Activated T-cell treated with anti-CD3 and anti-CD28 coated beads for 4 hours (primary cell): ENCODE measurements at regions not wholly inside any gene's neighbourhood (a gene's known extent, or its start where the extent isn't known, plus 50 kb on each side); places are given as distances from the start of the nearest gene placed in this dataset.

Source experiments
- DNase-seq: peaks from one replicate; pipeline ENCODE4 v3.0.0-alpha.2; 2020

DNA sequence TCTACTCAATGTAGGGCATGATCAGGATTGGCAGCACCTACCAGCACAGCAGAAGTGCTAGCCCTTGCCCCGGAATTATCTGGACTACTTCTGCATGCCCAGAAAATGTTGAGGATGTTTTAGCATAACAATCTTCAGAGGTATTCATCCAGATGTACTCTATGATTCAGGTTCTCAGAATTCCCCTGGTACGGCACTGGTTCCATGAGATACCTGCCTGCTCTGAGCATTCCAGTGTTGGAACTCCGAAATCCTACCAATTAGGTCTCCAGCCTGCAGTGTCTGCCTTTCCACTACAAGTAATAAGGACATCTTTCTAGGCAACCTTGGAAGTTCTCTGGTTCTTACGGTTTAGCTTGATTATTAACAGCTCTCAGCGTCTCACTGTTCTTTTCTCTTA, 554.5 kb downstream of the HACE1 start:
- no peak for DNase-seq

DNA sequence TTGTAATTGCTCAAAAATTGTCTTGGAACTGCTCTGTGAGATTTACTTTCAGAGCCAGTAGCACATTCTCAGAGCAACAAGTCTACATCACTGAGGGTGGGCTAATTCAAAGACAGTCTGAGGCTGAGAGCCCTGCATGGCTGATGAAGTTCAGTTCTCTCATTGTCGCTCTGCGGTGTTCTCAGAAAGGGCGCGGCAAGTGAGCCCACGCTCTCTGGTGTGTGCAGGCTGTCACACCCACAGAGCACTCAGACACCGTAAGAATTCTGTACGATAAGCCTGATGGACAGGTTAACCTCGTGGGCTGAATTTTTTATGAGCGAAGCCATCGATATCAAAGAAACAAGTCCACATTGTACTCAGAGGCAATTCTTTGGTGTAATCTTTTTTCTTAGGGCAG, 557.8 kb downstream of the HACE1 start:
- no peak for DNase-seq

DNA sequence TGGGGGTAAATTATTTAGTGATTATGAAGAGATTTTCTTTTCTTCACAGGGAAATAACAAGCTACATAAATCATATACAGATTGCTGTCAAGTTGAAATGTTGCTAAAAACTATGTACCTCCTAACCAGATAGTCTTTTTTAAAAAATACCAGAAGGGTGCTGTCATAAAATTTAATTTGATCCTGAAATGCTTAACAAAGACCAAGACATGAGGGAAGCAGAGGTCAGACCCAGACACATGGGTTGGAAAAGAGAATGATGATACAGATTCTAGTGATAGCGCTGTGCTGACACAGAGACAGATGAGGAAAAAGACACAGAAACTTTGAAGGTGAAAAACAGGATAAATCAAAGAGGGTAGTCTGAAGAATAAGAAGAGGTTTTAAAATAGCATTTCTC, 573.1 kb downstream of the HACE1 start:
- no peak for DNase-seq

DNA sequence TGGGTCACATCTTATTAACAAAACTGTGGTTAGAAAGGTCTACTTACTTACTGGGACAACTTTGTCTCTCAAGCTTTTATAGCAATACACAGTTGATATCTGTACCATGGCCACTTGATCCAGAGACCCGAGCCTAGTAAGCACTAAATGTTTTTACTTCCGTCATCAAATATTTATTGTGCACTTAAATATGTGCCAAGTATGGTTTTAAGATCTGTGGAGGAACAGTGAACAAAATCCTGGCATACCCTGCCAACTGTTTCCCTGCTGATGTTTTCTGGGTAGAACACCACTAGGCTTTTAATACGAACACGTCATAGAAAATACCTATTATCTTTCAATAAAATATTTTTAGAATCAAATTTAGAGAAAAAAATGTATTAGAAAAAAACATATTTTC, 574.8 kb downstream of the HACE1 start:
- no peak for DNase-seq

DNA sequence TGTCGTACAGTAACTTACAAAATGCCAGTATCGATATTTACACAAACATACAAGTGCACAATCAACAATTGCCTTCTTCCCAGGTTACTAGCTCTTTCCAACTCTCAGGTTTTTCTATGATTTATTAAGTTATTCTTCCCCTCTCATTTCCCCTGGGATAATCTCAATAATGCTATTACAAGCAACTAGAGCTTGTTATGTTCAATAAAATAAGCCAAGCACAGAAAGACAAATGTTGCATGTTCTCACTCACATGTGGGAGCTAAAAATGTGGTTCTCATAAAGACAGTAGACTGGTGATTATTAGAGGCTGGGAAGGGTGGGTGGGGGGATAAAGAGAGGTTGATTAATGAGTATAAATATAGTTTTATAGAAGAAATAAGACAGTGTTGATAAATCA, 577.1 kb downstream of the HACE1 start:
- no peak for DNase-seq

DNA sequence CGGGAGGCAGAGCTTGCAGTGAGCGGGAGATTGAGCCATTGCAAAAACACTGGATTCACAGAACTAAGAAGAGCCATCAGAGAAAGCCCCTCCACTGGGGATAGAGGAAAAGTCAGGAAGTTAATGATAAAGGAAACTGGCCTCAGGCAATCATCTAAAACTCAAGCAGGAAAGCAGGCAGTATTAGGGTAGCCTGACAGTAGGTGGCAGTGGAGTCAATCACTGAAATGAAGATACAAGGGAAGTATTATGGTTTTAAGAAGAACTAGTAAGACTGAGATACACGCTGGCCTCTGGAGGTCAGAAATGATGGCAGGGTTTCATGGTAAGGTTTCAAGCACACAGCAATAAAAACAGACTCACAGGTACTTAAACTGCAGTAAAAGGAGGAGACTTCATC, 578.3 kb downstream of the HACE1 start:
- DNase-seq: no peak

DNA sequence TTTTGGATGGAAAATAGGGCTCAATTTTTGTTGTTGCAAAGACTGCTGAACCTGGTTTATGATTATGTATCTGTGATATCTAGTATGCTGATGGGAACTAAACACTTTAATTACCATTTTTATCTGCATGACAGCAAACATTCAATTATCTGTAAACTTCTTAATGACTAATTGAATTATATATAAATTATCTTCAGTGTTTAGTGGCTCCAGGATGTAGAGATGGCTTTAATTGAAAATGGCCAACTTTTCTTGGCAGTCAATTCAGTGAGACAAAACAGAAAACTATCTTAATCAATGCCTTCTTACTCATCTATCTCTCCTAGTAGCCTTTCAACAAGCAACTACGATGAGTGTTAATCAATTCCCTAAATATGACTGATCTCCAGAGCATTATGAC, 591.3 kb downstream of the HACE1 start:
- no peak for DNase-seq

DNA sequence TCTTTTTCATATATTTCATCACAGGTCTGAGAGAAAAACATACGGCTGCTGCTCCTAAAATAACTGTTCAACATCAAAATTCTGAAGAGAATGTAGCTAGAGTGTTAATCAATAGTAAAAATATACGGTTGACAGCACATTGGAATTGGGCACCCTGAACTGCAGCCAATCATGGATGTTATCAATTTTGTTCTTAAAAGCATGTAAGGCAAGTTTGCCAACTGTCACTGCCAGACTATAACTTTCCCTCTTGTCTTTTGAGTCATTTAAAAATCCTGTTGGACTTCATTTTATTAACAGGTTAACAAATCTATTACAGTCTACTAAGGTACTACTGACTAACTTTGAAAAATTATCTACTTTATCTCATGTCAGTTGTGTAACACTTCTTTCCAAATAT, 592.8 kb downstream of the HACE1 start:
- DNase-seq: no peak

DNA sequence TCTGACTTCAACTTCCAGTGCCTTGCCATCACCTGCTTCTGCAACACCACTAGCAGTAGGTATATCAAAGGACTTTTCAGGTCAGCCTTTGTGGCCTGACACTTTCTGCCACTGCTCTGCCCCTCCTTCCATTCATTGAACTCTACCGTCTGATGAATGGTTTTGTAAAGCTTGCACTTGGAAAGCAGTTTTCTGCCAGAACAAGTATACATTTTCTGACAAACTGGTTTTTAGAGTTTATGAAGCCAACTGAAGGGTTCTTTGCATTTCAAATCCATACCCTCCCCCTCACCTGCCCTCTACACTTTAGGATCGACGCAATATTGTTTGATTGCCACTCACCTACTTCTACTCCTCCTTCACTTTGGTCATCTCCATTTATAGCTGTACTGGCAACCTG, 603.1 kb downstream of the HACE1 start:
- DNase-seq: no peak

DNA sequence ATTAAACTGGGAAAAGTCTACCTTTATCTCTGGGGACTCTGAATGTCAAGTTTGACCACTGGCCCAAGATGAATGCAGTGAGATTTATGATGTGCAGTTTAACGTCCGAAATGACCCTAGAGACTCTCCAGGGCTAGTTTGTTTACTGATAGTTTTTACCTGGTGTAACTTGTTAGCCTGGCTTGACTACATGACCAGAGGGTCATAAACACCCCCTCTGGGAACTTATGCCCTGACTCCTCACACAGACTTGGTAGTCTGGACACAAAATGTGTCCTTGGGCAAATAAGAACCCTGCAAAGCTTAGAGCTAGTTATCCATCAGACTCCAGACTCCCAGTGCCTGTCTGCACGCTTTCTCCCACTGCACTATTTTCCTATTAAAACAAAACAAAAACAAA, 606.5 kb downstream of the HACE1 start:
- no peak for DNase-seq

DNA sequence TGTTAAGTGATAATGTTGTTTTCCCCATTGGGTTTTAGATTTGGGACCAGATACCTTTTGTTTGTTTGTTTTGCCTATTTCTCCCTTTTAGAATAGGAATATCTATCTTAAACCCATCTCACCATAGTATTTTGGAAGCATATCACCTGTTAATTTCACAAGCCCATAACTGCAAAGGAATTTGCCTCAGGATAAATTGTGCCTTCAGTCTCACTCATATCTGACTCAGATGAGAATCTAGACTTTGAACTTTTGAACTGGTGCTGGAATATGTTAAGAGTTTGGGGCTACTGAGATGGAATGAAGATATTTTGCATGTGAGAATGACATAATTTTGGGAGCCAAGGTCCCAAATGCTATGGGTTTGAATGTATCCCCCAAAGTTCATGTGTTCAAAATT, 607.4 kb downstream of the HACE1 start:
- DNase-seq: no peak

DNA sequence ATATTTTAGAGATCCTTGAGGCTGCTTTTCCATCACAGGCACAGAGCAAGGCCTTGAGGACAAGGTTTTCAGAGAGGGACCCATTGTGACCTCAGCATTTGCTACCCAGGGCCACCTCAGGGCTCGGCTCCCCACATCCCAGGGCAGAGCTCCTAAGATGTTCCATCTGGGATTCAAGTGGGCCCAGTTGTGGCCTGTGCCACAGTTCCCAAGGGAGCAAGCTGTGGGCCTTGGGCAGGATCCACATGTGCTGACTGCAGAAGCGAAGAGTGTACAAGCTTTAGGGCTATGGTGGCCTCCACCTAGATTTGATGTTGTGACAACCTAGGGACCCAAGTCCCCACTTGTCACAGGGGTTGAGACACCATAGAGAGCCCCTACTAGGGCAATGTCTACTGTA, 608.1 kb downstream of the HACE1 start:
- no peak for DNase-seq

DNA sequence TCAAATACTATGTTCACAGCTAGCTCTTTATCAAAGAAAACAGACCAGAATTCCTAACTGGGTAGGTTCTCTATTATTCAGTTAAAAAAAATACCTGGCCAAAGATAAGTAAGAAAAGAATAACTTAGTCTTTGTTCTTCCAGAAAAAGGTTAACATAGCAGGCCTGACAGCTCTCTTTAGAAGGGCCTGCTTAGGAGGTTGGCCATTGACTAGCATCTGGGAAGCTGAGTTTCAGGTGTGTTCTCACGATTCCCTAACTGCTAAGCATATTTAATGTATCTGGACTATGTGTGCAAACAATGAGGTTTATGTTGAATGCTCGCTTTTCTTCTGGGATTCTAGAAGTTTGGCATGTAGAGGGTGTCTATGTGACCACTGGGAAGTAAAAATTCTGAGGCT, 618.9 kb downstream of the HACE1 start:
- DNase-seq: no peak

DNA sequence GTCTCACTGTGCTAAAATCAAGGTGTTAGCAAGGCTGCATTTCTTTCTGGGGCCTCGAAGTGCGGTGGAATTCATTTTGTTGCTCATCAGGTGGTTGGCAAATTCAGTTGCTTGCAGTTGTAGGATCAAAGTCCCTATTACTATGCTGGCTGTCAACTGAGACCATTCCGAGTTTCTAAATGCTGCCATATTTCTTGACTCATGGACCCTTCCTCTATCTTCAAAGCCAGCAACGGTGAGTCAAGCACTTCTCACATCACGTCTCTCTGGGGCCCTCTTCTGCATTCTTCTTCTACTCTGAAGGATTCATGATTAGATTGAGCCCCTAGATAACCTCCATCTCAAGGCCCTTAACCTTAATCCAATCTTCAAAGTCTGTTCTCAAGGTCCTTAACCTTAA, 619.7 kb downstream of the HACE1 start:
- no peak for DNase-seq

DNA sequence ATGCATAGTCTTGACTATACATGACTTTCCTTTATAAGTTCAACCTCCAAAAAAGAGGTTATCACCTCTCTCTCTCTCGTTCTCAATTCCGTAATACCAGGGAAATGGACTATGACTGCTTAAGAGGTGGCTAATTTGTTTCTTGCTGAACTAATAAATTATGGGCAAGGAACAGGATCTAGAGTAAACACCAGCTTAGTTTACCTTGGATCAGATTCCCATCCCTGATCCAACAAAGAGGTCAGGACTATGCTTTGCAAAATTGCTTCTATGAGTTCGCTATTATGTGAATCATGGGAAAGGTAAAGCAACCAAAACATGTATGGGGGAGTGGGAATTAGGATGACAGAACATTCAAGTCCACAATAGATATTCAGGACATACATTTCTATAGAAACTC, 630.7 kb downstream of the HACE1 start:
- no peak for DNase-seq

DNA sequence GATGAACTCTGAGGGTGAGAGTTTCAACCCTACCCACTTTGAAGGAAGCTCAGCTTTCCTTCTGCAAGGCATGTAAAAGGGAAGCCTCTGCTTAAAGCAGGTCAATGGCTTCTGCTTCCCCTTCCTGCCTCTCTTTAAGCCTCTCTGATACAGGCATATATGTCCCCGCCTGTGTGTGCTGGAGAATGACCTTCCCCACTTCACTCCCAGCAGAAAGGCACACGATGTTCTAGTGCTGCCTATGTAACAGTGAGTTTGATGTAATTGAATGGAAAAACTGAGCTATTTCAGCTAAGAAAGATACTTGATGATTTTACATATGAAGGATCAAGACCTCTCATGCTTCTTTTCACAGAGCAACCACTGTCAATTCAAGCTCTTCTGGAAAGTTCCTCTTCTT, 632.2 kb downstream of the HACE1 start:
- DNase-seq: no peak

DNA sequence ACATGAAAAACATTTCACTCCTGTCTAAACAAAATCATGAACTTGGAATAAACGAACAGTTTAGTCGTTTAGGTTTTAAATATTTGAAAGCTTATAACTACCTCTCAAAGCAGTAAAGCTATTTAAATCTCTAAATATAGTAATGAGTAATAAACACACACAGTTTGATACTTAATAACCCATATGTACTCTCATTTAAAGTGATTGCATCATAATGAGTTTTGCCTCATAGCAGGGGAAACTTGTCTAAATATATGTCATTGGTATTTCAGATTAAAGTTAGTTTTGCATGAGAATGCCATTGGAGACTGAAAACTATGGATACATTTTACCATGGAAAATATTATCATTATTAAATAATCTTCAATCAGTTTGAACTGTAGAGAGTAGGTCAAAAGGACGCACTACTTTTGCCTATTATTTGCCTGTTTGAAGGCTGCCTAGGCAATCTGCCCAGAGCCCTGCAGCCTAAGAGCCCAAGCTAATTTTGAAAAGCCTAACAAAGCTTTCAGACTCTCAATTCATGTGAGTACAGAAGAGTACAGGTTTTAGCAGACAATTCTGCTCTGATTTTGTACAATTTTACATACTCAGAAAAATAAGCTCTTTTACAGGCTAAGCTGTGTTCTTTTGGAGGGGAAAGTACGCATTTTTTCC, 632.8 kb downstream of the HACE1 start:
- no peak for DNase-seq

DNA sequence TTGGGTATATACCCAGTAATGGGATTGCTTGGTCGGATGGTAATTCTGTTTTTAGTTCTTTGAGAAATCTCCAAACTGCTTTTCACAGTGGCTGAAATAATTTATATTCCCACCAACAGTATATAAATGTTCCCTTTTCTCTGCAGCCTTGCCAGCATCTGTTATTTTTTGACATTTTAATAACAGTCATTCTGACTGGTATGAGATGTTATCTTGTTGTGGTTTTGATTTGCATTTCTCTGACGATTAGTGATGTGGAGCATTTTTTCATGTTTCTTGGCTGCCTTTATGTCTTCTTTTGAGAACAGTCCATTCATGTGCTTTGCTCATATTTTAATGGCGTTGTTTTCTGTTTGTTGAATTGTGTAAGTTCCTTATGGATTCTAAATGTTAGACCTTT, 641.6 kb downstream of the HACE1 start:
- DNase-seq: no peak

DNA sequence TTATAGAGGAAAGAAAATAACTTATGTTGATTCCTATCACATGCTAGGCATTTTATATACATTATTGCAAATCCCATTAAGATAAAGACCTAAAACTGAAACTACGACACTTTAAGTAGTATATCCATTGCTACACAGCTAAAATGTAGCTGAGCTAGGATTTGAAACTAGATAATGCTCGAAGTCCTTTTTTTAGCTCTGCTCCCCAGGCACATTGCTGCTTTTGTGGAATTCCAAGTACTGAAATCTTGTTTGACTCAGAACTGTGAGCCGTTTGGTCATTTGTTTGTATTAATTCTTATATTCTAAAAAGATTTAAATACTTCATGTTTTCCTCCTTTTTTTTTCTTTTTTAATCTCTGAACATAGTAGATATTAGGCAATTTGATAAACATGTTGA, 644.8 kb downstream of the HACE1 start:
- no peak for DNase-seq

DNA sequence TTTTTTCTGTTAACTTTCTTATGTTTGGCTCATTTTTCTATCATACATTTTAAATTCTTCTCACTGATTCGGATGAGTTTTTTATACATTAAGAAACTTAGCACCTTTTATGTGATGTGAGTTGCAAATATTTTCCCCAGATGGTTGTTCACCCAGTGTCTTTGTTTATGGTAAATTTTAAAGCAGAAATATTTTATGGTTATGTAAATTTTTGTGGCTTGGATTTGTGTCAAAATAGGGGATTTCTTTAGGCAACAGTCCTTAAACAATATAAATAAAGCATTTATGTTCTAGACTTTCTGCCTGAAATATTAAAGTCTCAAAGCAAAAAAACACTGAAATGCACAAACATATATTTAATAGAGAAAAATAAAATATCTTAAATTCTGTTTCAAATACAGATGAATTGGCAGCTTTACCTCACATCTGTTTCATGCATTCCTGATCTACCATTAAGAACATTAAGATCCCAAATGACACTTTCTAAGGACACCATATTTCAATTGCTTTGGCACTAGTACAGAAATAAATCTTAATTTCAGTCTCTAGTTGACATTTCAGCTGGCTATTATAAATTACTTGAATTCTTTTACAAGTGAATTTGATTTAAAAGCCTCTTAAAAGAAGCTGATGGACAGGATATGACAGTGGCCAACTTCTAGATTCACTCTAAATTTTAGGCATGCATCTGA, 646.6 kb downstream of the HACE1 start:
- no peak for DNase-seq

DNA sequence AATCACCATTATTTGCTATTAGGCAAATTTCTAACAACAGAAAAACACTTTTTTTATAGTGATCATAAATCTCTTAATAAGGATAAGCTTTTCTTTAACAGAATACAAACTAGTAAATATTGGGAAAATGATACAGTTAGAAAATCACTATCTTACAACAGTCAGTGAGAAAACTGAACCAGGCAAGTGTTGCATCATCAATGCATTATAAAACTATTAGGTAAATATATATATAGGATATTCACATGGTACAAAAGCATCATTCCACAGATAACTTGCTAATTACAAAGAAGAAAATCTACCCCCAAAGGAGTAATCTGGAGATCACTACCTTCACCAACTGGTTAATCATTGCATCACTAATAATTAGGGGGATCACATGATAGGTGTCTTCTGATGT, 652.1 kb downstream of the HACE1 start:
- no peak for DNase-seq

DNA sequence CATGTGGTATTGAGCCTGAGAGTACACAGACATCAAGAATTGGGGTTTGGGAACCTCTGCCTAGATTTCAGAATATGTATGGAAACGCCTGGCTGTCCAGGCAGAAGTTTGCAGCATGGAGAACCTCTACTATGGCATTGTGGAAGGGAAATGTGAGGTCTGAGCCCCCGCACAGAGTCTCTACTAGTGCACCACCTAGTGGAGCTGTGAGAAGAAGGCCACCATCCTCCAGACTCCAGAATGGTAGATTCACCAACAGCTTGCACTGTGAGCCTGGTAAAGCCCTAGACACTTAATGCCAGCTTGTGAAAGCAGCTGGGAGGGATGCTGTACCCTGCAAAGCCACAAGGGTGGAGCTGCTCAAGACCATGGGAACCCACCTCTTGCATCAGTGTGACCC, 658.2 kb downstream of the HACE1 start:
- DNase-seq: no peak

DNA sequence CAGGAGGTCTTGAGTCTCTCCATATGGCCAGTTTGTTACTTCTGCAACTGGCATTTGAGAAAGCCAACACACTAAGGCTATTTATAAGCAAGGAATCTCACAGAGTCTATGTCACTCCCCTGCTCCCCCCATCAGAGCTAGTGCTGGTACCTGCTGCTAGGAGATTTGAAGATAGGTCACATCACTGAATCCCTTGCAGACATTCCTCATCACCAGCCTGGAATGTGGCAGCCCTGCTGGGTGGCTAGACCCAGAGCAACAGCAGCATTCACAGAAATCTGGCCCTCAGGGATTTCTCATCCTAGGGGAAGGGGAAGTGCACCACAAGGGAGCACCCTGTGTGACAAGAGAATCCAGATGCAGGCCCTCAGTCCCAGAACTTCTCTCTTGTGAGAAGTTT, 672.1 kb downstream of the HACE1 start:
- DNase-seq: no peak

DNA sequence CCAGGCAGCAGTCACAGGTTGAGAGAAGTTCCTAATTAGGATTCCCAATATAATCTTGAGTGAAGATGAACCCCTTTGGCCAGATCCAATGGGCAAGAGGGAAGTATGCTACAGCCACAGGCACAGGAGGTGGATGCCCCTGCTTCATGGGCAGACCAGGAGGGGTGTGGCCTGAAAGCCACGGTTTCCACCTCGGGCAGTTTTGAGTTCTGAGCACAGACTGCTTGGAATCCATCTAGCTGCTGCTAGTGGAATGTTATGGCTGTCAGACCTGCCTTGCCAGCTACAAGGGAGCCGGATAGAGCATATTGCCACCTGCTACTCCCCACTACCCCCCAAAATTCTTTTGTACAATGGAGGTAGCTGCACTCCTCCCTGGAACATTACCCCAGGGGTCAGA, 672.9 kb downstream of the HACE1 start:
- DNase-seq: no peak

DNA sequence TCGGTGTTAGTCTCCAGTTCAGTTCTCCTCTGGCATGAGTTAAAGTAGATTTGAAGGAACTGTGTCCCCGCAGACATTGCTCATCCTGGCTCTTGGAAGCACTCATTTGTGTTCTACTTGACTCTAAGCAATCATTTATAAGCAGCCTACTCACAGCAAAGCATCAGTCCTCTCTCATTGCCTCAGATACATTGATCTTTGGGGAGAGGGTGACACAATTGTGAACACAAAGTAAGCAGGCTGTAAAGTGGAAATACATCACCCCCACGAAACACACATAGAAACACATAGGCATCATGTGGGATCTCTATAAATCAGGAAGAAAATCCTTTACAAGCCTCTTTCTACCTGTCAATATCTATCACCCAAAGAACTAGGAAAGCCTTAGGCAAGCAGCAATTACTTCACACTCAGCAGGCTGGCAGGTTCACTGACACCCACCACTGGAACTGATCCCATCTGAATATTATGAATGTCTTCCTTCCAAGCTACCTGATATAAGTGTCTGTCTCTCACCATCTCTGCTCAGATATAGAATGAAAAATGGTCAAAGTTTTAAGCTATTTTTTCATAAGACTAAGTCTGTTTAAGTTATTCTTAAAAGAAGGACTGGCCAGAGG, 675.8 kb downstream of the HACE1 start:
- DNase-seq: no peak
